DND-41 (cell line): ENCODE measurements at regions not wholly inside any gene's neighbourhood (a gene's known extent, or its start where the extent isn't known, plus 50 kb on each side); places are given as distances from the start of the nearest gene placed in this dataset.

Experiments
- EZH2 ChIP-seq: IDR thresholded peaks from 3 replicates; pipeline ENCODE4 v1.6.1; 2012; ENCODE audit warnings: borderline replicate concordance, low read depth, mild to moderate bottlenecking, moderate library complexity, low read length, inconsistent platforms; ENCODE audit not compliant: severe bottlenecking
- TF ChIP-seq, protein P1 (sequence below): IDR thresholded peaks from 2 replicates; pipeline ENCODE4 v1.5.1; 2012; ENCODE audit warnings: borderline replicate concordance, low read length, moderate library complexity, mild to moderate bottlenecking; ENCODE audit not compliant: poor library complexity, severe bottlenecking; ENCODE audit errors: extremely low read depth

DNA sequence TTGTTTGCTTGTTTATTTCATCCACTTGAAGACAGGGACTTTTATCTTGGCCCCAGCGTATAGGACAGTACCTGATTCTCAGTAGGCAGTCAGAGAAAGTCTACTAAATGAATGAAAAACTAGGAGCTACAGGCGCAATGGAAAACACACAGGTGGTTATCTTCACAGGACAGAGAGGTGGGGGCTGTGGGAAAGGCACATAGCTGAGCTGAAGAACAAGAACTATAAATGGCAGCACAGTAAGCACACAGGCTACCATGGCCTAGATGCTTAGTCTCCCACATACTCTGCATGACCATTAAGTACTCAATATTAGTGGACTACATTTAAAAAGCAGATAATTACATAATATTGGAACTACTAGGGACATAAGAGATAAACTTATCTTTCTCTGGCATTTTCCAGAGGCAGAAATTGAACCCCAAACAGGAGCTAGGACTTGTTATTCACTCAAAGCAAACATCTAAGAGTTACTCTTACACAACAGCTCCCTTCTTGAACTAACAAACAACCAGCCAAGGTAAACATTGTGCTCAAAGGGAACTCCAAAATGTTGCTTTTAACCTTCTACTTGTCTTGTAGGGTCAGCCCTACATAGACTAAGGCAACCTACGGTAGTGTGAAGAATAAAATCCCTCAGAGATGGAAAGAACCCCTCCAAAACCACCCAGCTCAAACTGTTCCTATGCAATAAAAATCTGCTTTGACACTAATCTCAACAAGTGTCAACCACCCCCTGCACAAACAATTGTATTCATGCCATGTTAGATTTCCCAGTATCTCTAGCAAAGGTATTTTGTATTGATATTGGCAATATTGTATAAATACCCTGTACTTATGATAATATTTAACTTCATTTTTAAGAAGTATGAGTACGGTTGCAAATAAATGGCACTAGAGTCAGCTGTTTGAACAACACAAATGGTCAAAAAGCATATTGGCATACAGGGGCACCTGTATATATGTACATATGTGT is 593.6 kb downstream of the KLHL13 start:
- TF ChIP-seq EZH2: no peak
- TF ChIP-seq, protein P1, sequence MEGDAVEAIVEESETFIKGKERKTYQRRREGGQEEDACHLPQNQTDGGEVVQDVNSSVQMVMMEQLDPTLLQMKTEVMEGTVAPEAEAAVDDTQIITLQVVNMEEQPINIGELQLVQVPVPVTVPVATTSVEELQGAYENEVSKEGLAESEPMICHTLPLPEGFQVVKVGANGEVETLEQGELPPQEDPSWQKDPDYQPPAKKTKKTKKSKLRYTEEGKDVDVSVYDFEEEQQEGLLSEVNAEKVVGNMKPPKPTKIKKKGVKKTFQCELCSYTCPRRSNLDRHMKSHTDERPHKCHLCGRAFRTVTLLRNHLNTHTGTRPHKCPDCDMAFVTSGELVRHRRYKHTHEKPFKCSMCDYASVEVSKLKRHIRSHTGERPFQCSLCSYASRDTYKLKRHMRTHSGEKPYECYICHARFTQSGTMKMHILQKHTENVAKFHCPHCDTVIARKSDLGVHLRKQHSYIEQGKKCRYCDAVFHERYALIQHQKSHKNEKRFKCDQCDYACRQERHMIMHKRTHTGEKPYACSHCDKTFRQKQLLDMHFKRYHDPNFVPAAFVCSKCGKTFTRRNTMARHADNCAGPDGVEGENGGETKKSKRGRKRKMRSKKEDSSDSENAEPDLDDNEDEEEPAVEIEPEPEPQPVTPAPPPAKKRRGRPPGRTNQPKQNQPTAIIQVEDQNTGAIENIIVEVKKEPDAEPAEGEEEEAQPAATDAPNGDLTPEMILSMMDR: no peak
